Activated CD4-positive, alpha-beta T cell treated with anti-CD3 and anti-CD28 coated beads, Interleukin-2, amount 10 ng/mL, durations not matched to agents 7 days and 5 days (primary cell): ENCODE measurements at regions not wholly inside any gene's neighbourhood (a gene's known extent, or its start where the extent isn't known, plus 50 kb on each side); places are given as distances from the start of the nearest gene placed in this dataset.

Experiments
- CTCF ChIA-PET: fragments of 350-600 bp; sonication (Branson Sonifier 250); formaldehyde crosslinking; loops from one replicate; lab custom pipeline; 2021; ENCODE audit warnings: antibody characterized with exemption; lab: Charles Lee
- POLR2A ChIA-PET: fragments of 350-600 bp; sonication (Branson Sonifier 250); formaldehyde crosslinking; loops from one replicate; lab custom pipeline; 2021; ENCODE audit warnings: antibody characterized with exemption; lab: Charles Lee
- DNase-seq: peaks from one replicate; pipeline ENCODE4 v3.0.0-alpha.2; 2020
- H3K27ac Mint-ChIP-seq: one replicate; pipeline ENCODE4 v1.8.0; 2021; ENCODE audit warnings: mild to moderate bottlenecking, moderate library complexity, mixed read lengths
- H3K27me3 Mint-ChIP-seq: one replicate; pipeline ENCODE4 v1.8.0; 2021; ENCODE audit warnings: mixed read lengths
- H3K36me3 Mint-ChIP-seq: one replicate; pipeline ENCODE4 v1.8.0; 2021; ENCODE audit warnings: low read depth, mixed read lengths
- H3K4me1 Mint-ChIP-seq: one replicate; pipeline ENCODE4 v1.8.0; 2021; ENCODE audit warnings: mixed read lengths
- H3K4me3 Mint-ChIP-seq: one replicate; pipeline ENCODE4 v1.8.0; 2021; ENCODE audit warnings: mild to moderate bottlenecking, moderate library complexity, mixed read lengths
- H3K9me3 Mint-ChIP-seq: one replicate; pipeline ENCODE4 v1.8.0; 2021; ENCODE audit warnings: mixed read lengths

GRCh38 chr9:82212885-82213284, 224.3 kb downstream of the SPATA31D1 start:
- Mint-ChIP-seq H3K4me3 (no peak overlapping the region), H3K9me3 (peaks cover 7% of the 10 kb centered on the region), H3K27ac (no peak overlapping the region), H3K4me1 (no peaks in the 10 kb centered on the region), H3K36me3 (no peaks in the 10 kb centered on the region), H3K27me3 (no peaks in the 10 kb centered on the region)
- no peak for DNase-seq
- ChIA-PET POLR2A (no interaction called here), CTCF (no interaction called here)

- no peaks in the 10 kb centered on the region for H3K36me3 Mint-ChIP-seq
- no peaks in the 10 kb centered on the region for H3K4me1 Mint-ChIP-seq
- H3K27me3 Mint-ChIP-seq: no peaks in the 10 kb centered on the region
- H3K9me3 Mint-ChIP-seq: peaks cover 4% of the 10 kb centered on the region
- H3K27ac Mint-ChIP-seq: no peak overlapping the region
- POLR2A ChIA-PET: no interaction called here
- CTCF ChIA-PET: no interaction called here
- H3K4me3 Mint-ChIP-seq: no peak overlapping the region
- DNase-seq: no peak
Observed at GRCh38 chr9:82216435-82216834, 227.9 kb downstream of the SPATA31D1 start.

DNA sequence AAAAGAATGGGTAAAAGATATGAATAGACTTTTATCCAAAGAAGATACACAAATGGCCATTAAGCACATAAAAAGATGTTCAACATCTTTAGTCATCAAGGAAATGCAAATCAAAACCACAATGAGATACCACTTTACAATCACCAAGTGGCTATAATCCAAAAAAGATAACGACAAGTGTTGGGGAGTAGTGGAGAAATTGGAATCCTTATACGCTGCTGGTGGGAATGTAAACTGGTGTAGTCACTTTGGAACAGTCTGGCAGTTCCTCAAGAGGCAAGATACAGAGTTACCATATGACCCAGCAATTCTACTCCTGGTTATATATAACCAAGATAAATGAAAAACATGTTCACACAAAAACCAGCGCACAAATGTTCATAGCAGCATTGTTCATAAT, 234.9 kb downstream of the SPATA31D1 start:
- H3K4me1 Mint-ChIP-seq: no peaks in the 10 kb centered on the region
- DNase-seq: no peak
- no peak overlapping the region for H3K4me3 Mint-ChIP-seq
- no peaks in the 10 kb centered on the region for H3K9me3 Mint-ChIP-seq
- H3K36me3 Mint-ChIP-seq: no peaks in the 10 kb centered on the region
- H3K27me3 Mint-ChIP-seq: no peaks in the 10 kb centered on the region
- H3K27ac Mint-ChIP-seq: no peak overlapping the region
- ChIA-PET CTCF (no interaction called here), POLR2A (no interaction called here)

DNA sequence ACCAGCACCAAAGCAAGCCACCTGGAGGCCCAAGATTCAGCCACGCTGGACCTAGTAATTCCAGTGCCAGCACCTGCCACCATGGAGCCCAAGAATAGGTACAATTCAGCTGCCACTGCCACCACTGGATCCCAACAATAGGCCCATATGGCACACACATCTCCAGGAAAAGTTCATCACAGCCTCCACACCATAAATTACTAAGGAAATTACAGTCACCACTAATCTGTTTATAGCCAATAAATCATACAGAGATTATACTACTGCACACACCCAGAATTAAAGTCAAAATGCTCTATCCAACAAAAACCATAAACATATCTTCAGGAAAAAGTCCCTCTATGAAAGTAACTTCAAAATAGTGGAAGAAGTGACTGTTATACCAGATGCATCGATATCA, 242.8 kb downstream of the SPATA31D1 start:
- no peaks in the 10 kb centered on the region for H3K4me1 Mint-ChIP-seq
- peaks cover 15% of the 10 kb centered on the region for H3K9me3 Mint-ChIP-seq
- no peaks in the 10 kb centered on the region for H3K27me3 Mint-ChIP-seq
- no peak overlapping the region for H3K4me3 Mint-ChIP-seq
- POLR2A ChIA-PET: no interaction called here
- no peaks in the 10 kb centered on the region for H3K36me3 Mint-ChIP-seq
- no peak for DNase-seq
- CTCF ChIA-PET: no interaction called here
- H3K27ac Mint-ChIP-seq: no peak overlapping the region

- Mint-ChIP-seq H3K36me3 (no peaks in the 10 kb centered on the region), H3K4me3 (no peak overlapping the region), H3K9me3 (peaks cover 13% of the 10 kb centered on the region), H3K27me3 (no peaks in the 10 kb centered on the region), H3K27ac (no peak overlapping the region), H3K4me1 (no peaks in the 10 kb centered on the region)
- ChIA-PET POLR2A (no interaction called here), CTCF (interaction anchor here (0.6 kb wide), 1 partner anchor 1378 kb away, joined by 4 read pairs; no protein-coding TSS in a partner anchor)
- no peak for DNase-seq
Observed at GRCh38 chr9:82234160-82234943, 245.8 kb downstream of the SPATA31D1 start.

DNA sequence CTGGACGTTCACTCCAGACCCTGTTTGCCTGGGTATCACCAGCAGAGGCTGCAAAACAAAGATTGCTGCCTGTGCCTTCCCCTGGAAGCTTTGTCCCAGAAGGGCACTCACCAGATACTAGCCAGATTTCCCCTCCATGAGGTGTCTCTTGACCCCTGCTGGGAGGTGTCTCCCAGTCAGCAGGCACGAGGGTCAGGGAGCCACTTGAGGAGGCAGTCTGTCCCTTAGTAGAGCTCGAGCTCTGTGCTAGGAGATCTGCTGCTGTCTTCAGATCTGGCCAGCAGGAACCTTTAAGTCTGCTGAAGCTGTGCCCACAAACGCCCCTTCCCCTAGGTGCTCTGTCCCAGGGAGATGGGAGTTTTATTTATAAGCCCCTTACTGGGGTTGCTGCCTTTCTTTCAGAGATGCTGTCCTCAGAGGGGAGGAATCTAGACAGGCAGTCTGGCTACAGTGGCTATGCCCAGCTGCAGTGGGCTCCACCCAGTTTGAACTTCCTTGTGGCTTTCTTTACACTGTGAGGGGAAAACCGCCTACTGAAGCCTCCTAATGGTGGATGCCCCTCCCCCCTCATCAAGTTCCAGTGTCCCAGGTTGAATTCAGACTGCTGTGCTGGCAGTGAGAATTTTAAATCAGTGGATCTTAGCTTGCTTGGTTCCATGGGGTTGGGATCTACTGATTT, 253.9 kb downstream of the SPATA31D1 start:
- no peak overlapping the region for H3K27ac Mint-ChIP-seq

DNA sequence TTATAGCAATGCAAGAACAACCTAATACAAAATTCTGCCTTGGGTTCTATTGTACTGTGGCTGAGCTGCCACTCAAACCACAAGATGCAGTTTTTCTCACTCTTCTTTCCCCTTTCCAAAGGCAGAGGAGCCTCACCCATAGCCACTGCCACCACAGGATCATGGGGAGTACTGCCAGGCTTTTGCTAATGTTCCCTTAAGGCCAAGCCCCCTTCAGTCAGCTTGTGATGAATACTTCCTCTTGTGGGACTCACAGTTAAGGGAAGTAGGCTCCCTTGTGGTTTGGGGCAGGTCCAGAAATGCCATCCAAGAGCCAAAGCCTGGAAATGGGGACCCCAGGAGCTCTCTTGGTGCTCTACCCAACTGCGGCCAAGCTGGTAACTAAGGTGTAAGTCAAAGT, 258.7 kb downstream of the SPATA31D1 start:
- no peaks in the 10 kb centered on the region for H3K27me3 Mint-ChIP-seq
- H3K36me3 Mint-ChIP-seq: no peaks in the 10 kb centered on the region
- H3K4me3 Mint-ChIP-seq: no peak overlapping the region
- H3K27ac Mint-ChIP-seq: no peak overlapping the region
- ChIA-PET POLR2A (no interaction called here), CTCF (no interaction called here)
- no peak for DNase-seq
- peaks cover 2% of the 10 kb centered on the region for H3K9me3 Mint-ChIP-seq
- no peaks in the 10 kb centered on the region for H3K4me1 Mint-ChIP-seq

More for the DNA sequence above, 253.9 kb downstream of the SPATA31D1 start:
- no peak for DNase-seq
- ChIA-PET POLR2A (no interaction called here), CTCF (no interaction called here)
- Mint-ChIP-seq H3K27me3 (no peaks in the 10 kb centered on the region), H3K36me3 (no peaks in the 10 kb centered on the region), H3K4me1 (no peaks in the 10 kb centered on the region), H3K4me3 (no peak overlapping the region), H3K9me3 (peaks cover 11% of the 10 kb centered on the region)

DNA sequence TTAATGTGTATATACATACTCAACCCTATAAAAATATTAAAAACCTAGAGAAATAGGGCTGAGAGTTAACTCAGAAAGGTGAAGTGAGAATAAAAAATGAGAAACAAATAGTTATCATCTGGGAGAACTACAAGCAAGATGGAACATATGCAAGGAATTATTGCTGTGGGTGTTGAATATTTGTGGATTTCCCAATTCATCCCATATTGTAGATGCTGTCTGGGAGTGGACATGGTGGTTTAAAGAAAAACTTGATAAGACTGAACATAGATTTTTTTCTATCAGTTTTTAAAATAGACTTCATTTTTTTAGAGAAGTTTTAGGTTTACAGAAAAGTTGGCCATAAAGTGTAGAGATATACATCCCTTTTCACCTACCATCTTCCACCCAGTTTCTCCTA, 263.5 kb downstream of the SPATA31D1 start:
- no peak overlapping the region for H3K27ac Mint-ChIP-seq
- no peaks in the 10 kb centered on the region for H3K9me3 Mint-ChIP-seq
- H3K4me1 Mint-ChIP-seq: no peaks in the 10 kb centered on the region
- CTCF ChIA-PET: no interaction called here
- H3K4me3 Mint-ChIP-seq: no peak overlapping the region
- no peaks in the 10 kb centered on the region for H3K36me3 Mint-ChIP-seq
- DNase-seq: no peak
- no peaks in the 10 kb centered on the region for H3K27me3 Mint-ChIP-seq
- POLR2A ChIA-PET: no interaction called here

DNA sequence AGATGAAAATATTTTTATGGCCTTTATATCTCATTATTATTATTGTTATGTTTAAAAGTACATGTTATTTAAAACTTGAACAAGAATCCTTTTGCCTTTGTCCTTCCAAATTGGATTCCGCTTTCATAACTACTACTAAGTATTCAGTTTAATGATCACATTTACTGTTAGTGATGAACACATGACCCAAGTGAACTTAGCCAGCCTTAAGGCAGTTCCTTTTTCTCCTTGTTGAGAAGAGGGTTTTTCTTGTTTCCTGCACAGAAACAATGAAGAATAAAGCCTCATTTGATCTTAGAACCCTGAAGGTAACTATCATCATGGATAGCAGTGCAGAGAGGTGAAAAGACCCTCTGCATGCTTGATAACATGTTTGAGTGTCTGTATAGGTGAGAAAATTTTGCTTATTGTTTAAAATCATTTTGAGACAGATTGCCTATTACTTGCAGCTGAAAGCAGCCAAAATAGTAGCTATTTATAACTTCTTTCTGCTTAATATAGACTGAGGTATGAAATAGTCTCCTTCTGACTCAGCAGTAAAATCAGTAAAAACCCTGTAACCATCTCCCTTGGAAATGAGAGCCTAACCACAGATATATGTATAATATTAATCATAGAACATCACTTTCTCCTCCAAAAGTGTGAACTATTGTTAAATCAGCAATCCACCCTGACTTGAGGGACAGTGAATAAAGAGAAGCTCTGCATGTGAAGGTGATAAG, 266.2 kb downstream of the SPATA31D1 start:
- ChIA-PET CTCF (no interaction called here), POLR2A (no interaction called here)
- no peaks in the 10 kb centered on the region for H3K27me3 Mint-ChIP-seq
- no peak overlapping the region for H3K27ac Mint-ChIP-seq
- no peak for DNase-seq
- no peaks in the 10 kb centered on the region for H3K36me3 Mint-ChIP-seq
- H3K4me3 Mint-ChIP-seq: no peak overlapping the region
- H3K4me1 Mint-ChIP-seq: no peaks in the 10 kb centered on the region
- no peaks in the 10 kb centered on the region for H3K9me3 Mint-ChIP-seq

DNA sequence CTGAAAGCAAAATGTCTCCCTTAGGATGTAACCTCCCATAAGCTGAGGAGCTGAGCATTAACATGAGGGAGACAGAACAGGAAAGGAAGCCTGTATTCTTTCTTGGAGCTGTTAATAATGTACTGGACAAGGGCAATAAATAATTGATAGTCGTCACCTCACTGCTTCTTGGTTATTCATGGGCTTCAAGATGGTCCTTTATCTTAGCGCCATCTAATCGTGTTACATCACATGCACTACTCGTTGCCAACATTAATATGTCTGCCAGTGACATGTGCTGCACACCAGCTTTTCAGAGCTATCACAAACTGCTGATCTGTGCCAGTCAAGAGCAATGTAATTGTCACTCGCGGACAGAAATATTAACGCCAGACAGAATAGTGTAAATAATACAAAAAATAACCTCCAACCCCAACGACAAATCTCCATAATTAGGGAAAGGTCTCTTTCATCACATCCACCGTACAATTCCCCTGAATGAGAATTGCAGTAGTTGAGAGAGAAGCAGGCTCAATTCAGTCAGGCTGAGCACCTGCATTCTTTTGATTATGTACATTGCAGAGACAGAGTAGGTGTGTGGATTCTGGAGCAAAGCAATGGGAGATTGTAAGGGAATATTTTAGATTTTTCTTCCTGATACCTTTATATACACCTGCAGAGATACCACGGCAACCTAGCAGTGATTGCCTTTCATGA, 267.1 kb downstream of the SPATA31D1 start:
- H3K9me3 Mint-ChIP-seq: no peaks in the 10 kb centered on the region
- H3K4me1 Mint-ChIP-seq: no peaks in the 10 kb centered on the region
- H3K36me3 Mint-ChIP-seq: no peaks in the 10 kb centered on the region
- no peak overlapping the region for H3K4me3 Mint-ChIP-seq
- DNase-seq: no peak
- ChIA-PET CTCF (no interaction called here), POLR2A (no interaction called here)
- no peaks in the 10 kb centered on the region for H3K27me3 Mint-ChIP-seq
- no peak overlapping the region for H3K27ac Mint-ChIP-seq

GRCh38 chr9:82260691-82261090, 272.1 kb downstream of the SPATA31D1 start:
- Mint-ChIP-seq H3K27ac (no peak overlapping the region), H3K9me3 (no peaks in the 10 kb centered on the region), H3K27me3 (no peaks in the 10 kb centered on the region), H3K4me1 (no peaks in the 10 kb centered on the region), H3K36me3 (no peaks in the 10 kb centered on the region), H3K4me3 (no peak overlapping the region)
- ChIA-PET CTCF (no interaction called here), POLR2A (no interaction called here)
- DNase-seq: no peak

DNA sequence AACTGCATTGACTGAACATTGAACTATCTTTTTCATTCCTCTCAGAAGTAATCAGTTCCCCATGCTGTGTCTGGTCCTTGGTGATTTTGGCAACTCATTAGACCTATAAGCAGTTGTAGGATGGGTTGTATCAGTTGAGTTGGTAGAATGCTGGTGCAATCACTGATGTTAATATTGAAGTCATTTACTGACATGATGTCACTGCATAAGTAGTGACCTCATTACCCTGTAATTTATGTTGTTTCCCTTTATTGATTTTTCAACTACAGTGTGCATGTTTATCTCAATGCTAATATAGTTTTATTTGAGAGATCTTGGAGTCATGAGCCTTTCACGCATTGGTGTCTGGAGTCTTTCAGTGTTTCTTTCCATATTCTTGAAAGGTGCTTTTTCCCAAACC, 275.0 kb downstream of the SPATA31D1 start:
- Mint-ChIP-seq H3K4me3 (no peak overlapping the region), H3K27me3 (no peaks in the 10 kb centered on the region), H3K4me1 (no peaks in the 10 kb centered on the region), H3K36me3 (no peaks in the 10 kb centered on the region), H3K27ac (no peak overlapping the region), H3K9me3 (no peaks in the 10 kb centered on the region)
- no peak for DNase-seq
- CTCF ChIA-PET: no interaction called here
- POLR2A ChIA-PET: no interaction called here

DNA sequence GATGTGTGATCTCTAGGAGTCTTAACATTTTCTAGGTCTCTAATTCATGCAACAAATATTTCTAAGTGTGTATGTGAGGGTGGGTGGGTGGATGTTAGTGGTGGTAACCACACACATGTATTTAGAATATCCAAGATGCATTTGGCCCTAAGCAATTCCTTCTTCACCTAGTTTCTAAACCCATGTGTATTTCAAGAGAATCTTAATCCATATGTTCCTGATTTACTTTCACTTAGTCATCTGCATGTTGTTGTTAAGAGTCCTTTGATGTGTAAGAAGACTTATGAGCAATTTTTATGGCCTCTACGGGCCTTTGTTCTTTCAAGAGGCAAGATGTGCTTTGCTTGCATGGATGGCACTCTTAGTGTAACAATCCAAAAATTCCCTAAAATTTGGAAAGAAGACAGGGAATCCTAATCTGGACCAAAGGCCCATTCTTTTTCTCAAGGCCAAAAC, 282.6 kb downstream of the SPATA31D1 start:
- ChIA-PET CTCF (no interaction called here), POLR2A (no interaction called here)
- Mint-ChIP-seq H3K4me1 (no peaks in the 10 kb centered on the region), H3K4me3 (no peak overlapping the region), H3K27ac (no peak overlapping the region), H3K36me3 (no peaks in the 10 kb centered on the region), H3K27me3 (no peaks in the 10 kb centered on the region), H3K9me3 (no peaks in the 10 kb centered on the region)
- DNase-seq: no peak
